ENCODE measurements at regions not wholly inside any gene's neighbourhood (a gene's known extent, or its start where the extent isn't known, plus 50 kb on each side); places are given as distances from the start of the nearest gene placed in this dataset.
"Not testable (repeated sequence)": the region's sequence is repeated elsewhere in the genome, so short reads cannot be mapped to it uniquely, and the experiment has no call there.

DNA sequence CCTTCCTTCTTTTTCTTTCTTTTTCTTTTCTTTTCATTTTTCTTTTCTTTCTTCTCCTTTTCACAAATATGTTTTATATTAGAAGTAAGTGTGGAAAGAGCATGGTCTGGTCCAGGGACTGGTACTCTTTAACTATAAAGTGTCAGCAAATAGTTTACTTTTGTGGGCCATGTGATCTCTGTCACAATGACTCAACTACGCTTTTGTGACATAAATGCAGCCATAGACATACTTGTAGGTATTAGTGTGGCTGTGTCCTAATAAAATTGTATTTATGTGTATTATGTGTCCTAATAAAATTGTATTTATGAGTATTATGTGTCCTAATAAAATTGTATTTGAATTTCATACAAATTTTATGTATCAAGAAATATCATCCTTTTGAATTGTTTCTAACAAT, 749.1 kb upstream of the ARPP21 start:
- DNase-seq (ENCODE audit: low spot score), result no peak
- in situ Hi-C loops (cut with MboI; ENCODE audit: low sequenced_read_pairs, unreplicated experiment), result no loop called here
- TF ChIP-seq, protein P1, sequence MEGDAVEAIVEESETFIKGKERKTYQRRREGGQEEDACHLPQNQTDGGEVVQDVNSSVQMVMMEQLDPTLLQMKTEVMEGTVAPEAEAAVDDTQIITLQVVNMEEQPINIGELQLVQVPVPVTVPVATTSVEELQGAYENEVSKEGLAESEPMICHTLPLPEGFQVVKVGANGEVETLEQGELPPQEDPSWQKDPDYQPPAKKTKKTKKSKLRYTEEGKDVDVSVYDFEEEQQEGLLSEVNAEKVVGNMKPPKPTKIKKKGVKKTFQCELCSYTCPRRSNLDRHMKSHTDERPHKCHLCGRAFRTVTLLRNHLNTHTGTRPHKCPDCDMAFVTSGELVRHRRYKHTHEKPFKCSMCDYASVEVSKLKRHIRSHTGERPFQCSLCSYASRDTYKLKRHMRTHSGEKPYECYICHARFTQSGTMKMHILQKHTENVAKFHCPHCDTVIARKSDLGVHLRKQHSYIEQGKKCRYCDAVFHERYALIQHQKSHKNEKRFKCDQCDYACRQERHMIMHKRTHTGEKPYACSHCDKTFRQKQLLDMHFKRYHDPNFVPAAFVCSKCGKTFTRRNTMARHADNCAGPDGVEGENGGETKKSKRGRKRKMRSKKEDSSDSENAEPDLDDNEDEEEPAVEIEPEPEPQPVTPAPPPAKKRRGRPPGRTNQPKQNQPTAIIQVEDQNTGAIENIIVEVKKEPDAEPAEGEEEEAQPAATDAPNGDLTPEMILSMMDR (IDR thresholded peaks at IDR 0.05; ENCODE audit: borderline replicate concordance, control extremely low read depth, extremely low read depth, insufficient read depth, missing control alignments), result no peak

DNA sequence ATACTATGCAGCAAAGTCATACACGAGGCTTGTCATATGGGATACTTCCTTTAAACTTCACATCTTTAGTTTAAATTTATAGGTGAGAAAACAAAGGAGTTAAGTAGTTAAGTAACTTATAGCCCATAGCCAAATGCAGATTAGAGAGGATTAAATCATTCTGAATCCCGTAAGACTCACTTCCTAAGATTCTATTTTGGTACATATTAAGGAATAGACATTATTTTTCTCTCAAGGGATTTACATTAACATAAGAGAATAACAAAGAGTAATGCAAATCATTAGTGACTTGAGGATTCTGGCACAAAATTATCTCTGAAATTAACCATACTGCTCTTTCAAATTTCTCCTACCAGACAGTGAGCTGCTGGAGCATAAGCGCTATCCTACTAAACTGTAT, 747.4 kb upstream of the ARPP21 start:
- TF ChIP-seq, protein P1 (IDR thresholded peaks at IDR 0.05; ENCODE audit: borderline replicate concordance, control extremely low read depth, extremely low read depth, insufficient read depth, missing control alignments), result no peak
- DNase-seq (ENCODE audit: low spot score), result no peak
- in situ Hi-C loops (cut with MboI; ENCODE audit: low sequenced_read_pairs, unreplicated experiment), result no loop called here

DNA sequence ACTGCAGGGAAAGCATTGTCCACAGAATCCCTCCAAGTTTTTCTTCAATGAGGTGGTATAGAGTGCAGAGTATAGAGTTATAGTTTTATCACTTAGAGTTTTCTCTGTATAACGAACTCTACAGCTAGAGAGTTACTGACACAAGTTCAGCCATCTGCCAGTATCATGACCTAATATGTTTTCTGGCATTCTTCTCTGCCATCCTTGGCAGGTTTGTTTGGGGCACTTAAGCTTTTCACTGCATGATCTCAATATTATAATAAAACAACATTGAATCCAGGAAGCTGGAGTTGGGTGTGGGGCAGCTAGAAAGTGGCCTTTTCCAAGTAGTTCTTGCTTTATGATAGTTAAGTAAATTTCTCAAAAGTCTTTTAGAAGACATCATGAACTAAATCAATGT, 743.5 kb upstream of the ARPP21 start:
- DNase-seq (ENCODE audit: low spot score), result no peak
- in situ Hi-C loops (cut with MboI; ENCODE audit: low sequenced_read_pairs, unreplicated experiment), result no loop called here
- TF ChIP-seq, protein P1 (IDR thresholded peaks at IDR 0.05; ENCODE audit: borderline replicate concordance, control extremely low read depth, extremely low read depth, insufficient read depth, missing control alignments), result no peak

DNA sequence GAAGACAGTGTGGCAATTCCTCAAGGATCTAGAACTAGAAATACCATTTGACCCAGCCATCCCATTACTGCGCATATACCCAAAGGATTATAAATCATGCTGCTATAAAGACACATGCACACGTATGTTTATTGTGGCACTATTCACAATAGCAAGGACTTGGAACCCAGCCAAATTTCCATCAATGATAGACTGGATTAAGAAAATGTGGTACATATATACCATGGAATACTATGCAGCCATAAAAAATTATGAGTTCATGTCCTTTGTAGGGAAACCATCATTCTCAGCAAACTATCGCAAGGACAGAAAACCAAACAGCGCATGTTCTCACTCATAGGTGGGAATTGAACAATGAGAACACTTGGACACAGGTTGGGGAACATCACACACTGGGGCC, 729.6 kb upstream of the ARPP21 start:
- in situ Hi-C loops (cut with MboI; ENCODE audit: low sequenced_read_pairs, unreplicated experiment); DNase-seq (ENCODE audit: low spot score): not testable (repeated sequence)

DNA sequence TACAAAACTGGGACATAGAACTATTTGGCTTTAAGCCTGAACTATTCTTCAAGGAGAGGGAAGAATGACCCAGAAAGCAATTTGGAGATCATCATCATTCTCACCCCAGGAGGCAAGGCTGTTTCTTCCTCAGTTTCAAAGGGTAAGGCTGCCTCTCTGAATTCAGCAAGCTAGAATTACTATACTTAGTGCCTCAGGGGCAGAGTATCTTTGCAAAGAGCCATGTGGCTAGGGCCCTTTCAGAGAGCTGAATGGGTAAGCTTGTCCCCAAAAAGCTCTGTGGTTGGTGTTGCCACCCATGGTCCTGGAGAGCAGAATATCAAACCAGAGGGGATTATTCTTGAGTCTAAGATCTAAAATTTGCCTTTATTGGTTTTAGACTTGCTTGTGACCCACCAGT, 720.3 kb upstream of the ARPP21 start:
- DNase-seq (ENCODE audit: low spot score), result no peak
- TF ChIP-seq, protein P1 (IDR thresholded peaks at IDR 0.05; ENCODE audit: borderline replicate concordance, control extremely low read depth, extremely low read depth, insufficient read depth, missing control alignments), result no peak
- in situ Hi-C loops (cut with MboI; ENCODE audit: low sequenced_read_pairs, unreplicated experiment), result no loop called here

DNA sequence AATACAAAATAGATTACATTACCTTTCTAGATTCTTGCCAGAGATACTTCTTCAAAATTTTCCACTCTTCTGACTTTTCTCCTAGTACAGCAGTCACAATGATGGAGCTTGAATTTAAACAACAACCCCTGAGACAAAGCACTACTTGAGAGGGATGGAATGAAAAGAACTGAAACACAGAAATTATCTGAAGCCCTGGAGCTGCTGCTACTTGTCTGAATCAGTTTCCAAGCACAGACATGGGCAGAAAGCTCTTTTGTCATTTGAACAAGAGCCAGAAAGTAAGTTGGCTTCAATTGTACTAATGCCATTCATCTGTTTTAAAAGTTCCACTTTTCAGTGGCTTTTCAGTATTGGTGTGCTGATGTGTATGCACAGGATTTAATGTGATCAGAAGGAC, 718.5 kb upstream of the ARPP21 start:
- in situ Hi-C loops (cut with MboI; ENCODE audit: low sequenced_read_pairs, unreplicated experiment), result no loop called here
- TF ChIP-seq, protein P1 (IDR thresholded peaks at IDR 0.05; ENCODE audit: borderline replicate concordance, control extremely low read depth, extremely low read depth, insufficient read depth, missing control alignments), result no peak
- DNase-seq (ENCODE audit: low spot score), result no peak

DNA sequence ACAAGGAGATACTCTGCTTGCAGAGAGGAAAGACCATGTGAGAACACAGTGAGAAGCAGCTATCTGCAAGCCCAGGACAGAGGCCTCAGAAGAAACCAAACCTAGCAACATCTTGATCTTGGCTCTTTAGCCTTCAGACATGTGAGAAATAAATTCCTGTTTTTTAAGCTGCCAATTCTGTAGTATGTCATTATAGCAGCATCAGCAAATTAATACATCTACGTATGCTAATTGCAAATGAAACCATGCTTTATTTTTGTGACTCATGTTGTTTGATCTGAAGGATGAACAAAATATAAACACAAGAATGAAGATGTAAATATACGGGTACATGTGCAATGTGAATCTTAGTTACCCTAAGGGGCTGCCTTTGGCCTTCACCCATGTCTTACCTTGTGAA, 714.4 kb upstream of the ARPP21 start:
- DNase-seq (ENCODE audit: low spot score), result no peak
- TF ChIP-seq, protein P1 (IDR thresholded peaks at IDR 0.05; ENCODE audit: borderline replicate concordance, control extremely low read depth, extremely low read depth, insufficient read depth, missing control alignments), result no peak
- in situ Hi-C loops (cut with MboI; ENCODE audit: low sequenced_read_pairs, unreplicated experiment), result no loop called here
